Erythroblast (primary cell): ENCODE measurements at regions not wholly inside any gene's neighbourhood (a gene's known extent, or its start where the extent isn't known, plus 50 kb on each side); places are given as distances from the start of the nearest gene placed in this dataset.

ENCODE experiments used
- GATA1 ChIP-seq: IDR thresholded peaks from 2 replicates; pipeline ENCODE4 v1.6.1; 2011; ENCODE audit warnings: low read depth, mild to moderate bottlenecking, control low read depth, low read length, moderate library complexity
- POLR2A ChIP-seq: IDR thresholded peaks from 2 replicates; pipeline ENCODE4 v1.6.1; 2011; ENCODE audit warnings: mild to moderate bottlenecking, low read length

GRCh38 chr2:226426292-226426736, 373.3 kb downstream of the IRS1 start:
- no peak for TF ChIP-seq POLR2A
- TF ChIP-seq GATA1, result no peak
